Colonic mucosa (tissue), 4 donors: ENCODE measurements at regions not wholly inside any gene's neighbourhood (a gene's known extent, or its start where the extent isn't known, plus 50 kb on each side); places are given as distances from the start of the nearest gene placed in this dataset.
"Not testable (repeated sequence)": the region's sequence is repeated elsewhere in the genome, so short reads cannot be mapped to it uniquely, and the experiment has no call there.

Source experiments
- DNase-seq: peaks from one replicate; pipeline ENCODE4 v3.0.0-alpha.2; 2020
- H3K27ac ChIP-seq: fragments of 200-600 bp; one replicate; pipeline ENCODE4 v1.8.0; 2021
- H3K27me3 ChIP-seq: fragments of 200-600 bp; one replicate; pipeline ENCODE4 v1.8.0; 2021
- H3K36me3 ChIP-seq: fragments of 200-600 bp; one replicate; pipeline ENCODE4 v1.8.0; 2021
- H3K4me1 ChIP-seq: fragments of 200-600 bp; one replicate; pipeline ENCODE4 v1.8.0; 2021; ENCODE audit warnings: mild to moderate bottlenecking
- H3K4me3 ChIP-seq: fragments of 200-600 bp; one replicate; pipeline ENCODE4 v1.8.0; 2021
- H3K9ac ChIP-seq, 2 donors: one replicate each; pipeline ENCODE4 v1.7.0; 2013; ENCODE audit warnings: control low read depth in 2 of 2, low read depth in 2 of 2, low read length in 2 of 2
- H3K9me3 ChIP-seq: fragments of 200-600 bp; one replicate; pipeline ENCODE4 v1.8.0; 2021
- intact Hi-C: fragments of 100-400 bp; cut with DNase I; formaldehyde crosslinking; loops from one replicate; pipeline ENCODE4 v1.14.1; 2022
- TF ChIP-seq, protein P1 (sequence below): fragments of 200-600 bp; IDR thresholded peaks from one replicate; pipeline ENCODE4 v1.8.0; 2022; ENCODE audit warnings: antibody characterized with exemption, mild to moderate bottlenecking
- donor health status: healthy.
- donor health status: DM: no; HTN: no; CAD: no.
- donor health status: DM: no; HTN: no; CAD: no.

DNA sequence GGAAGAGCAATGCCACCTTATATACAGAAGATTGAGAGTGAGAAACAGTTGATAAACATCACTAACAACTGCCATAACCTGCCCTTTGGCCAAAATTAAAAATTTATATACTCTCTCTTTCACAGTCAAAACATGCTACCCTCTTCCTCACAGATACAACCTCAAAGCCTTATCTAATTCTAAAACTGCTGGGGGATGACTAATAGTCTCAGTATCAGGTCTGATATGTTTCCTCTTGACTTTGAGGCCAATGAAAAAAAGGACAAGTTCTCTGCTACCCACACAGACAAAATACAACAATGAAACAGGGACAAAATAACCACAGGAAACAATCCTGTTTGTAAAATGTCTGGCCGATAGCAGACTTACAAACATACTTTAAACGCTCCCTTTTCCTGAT lies 485.6 kb upstream of the NUDT12 start:
- H3K4me3 ChIP-seq = no peak overlapping the region
- no peaks in the 10 kb centered on the region for H3K36me3 ChIP-seq
- no peaks in the 10 kb centered on the region for H3K27me3 ChIP-seq
- H3K9ac ChIP-seq = no peak overlapping the region
- H3K27ac ChIP-seq = no peak overlapping the region
- H3K9me3 ChIP-seq = no peaks in the 10 kb centered on the region
- TF ChIP-seq, protein P1, sequence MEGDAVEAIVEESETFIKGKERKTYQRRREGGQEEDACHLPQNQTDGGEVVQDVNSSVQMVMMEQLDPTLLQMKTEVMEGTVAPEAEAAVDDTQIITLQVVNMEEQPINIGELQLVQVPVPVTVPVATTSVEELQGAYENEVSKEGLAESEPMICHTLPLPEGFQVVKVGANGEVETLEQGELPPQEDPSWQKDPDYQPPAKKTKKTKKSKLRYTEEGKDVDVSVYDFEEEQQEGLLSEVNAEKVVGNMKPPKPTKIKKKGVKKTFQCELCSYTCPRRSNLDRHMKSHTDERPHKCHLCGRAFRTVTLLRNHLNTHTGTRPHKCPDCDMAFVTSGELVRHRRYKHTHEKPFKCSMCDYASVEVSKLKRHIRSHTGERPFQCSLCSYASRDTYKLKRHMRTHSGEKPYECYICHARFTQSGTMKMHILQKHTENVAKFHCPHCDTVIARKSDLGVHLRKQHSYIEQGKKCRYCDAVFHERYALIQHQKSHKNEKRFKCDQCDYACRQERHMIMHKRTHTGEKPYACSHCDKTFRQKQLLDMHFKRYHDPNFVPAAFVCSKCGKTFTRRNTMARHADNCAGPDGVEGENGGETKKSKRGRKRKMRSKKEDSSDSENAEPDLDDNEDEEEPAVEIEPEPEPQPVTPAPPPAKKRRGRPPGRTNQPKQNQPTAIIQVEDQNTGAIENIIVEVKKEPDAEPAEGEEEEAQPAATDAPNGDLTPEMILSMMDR = no peak
- intact Hi-C loops = no loop called here
- H3K4me1 ChIP-seq = no peaks in the 10 kb centered on the region
- DNase-seq = no peak

- Histone ChIP-seq H3K9ac (no peak overlapping the region), H3K4me3 (no peak overlapping the region), H3K9me3 (no peaks in the 10 kb centered on the region), H3K27me3 (no peaks in the 10 kb centered on the region), H3K36me3 (no peaks in the 10 kb centered on the region), H3K4me1 (no peaks in the 10 kb centered on the region), H3K27ac (no peak overlapping the region)
- TF ChIP-seq, protein P1 = no peak
- no peak for DNase-seq
- intact Hi-C loops = no loop called here
Measured at GRCh38 chr5:104045987-104046386, 483.4 kb upstream of the NUDT12 start.

DNA sequence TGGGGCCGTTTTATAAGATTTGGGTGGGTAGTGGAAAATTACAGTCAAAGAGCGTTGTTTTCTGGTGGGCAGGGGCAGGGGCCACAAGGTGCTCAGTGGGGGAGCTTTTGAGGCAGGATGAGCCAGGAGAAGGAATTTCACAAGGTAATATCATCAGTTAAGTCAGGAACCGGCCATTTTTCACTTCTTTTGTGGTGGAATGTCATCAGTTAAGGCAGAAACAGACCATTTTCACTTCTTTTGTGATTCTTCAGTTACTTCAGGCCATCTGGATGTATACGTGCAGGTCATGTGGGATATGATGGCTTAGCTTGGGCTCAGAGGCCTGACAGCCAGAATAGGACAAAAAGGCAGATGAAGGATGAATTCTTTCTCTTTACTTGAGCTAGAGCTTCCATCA lies 477.3 kb upstream of the NUDT12 start:
- H3K4me1 ChIP-seq, H3K4me3 ChIP-seq, H3K9ac ChIP-seq, H3K36me3 ChIP-seq, H3K27ac ChIP-seq, H3K9me3 ChIP-seq, H3K27me3 ChIP-seq, DNase-seq, intact Hi-C loops: not testable (repeated sequence)

DNA sequence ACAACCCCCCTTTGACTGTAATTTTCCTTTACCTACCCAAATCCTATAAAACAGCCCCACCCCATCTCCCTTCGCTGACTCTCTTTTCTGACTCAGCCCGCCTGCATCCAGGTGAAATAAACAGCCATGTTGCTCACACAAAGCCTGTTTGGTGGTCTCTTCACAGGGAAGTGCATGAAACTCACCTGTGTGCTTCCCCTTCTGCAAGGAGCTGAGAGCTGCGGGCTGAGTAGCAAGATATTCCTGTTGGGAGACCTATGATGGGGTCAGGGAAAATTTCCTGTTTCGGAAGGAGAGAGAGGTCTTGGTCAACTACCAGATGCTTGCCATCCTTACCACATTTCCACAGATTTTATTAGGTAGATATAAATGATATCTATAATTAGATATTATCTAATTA lies 474.5 kb upstream of the NUDT12 start:
- intact Hi-C loops, H3K4me3 ChIP-seq, H3K9ac ChIP-seq, H3K9me3 ChIP-seq, H3K4me1 ChIP-seq, H3K36me3 ChIP-seq, DNase-seq, H3K27ac ChIP-seq, H3K27me3 ChIP-seq: not testable (repeated sequence)

DNA sequence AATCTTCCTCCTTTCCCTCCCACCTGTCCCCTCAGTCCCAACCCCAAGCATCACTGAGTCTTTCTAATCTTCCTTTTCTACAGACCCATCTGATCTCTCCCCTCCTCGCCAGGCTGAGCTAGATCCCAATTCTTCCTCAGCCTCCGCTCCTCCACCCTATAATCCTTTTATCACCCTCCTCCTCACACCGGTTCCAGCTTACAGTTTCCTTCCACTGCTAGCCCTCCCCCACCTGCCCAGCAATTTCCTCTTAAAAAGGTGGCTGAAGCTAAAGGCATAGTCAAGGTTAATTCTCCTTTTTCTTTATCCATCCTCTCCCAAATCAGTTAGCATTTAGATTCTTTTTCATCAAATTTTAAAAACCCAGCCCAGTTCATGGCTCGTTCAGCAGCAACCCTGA lies 470.6 kb upstream of the NUDT12 start:
- H3K9ac ChIP-seq, H3K27me3 ChIP-seq, H3K36me3 ChIP-seq, H3K9me3 ChIP-seq, intact Hi-C loops, DNase-seq, H3K27ac ChIP-seq, H3K4me3 ChIP-seq, H3K4me1 ChIP-seq: not testable (repeated sequence)

DNA sequence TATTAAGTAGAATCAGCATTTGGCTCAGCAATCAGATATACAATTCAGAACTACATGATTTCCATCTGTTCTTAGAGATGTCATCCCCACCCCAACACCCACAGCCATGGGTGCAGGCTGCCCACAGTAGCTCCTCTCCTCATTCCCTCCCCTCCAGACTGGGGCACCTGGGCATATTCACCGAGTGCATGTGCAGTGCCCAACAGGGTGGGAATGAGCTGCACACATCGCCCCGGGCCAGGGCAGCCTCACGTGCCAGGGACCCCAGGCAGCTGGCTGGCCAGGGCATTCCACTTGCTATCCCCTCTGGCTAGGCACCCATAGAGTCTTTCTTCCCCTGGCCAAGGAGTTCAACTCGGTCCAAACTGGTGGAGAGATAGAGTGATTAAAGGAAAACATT lies 461.9 kb upstream of the NUDT12 start:
- H3K27me3 ChIP-seq = no peaks in the 10 kb centered on the region
- H3K9me3 ChIP-seq = no peaks in the 10 kb centered on the region
- no peaks in the 10 kb centered on the region for H3K36me3 ChIP-seq
- no peak overlapping the region for H3K4me3 ChIP-seq
- no peaks in the 10 kb centered on the region for H3K4me1 ChIP-seq
- no peak overlapping the region for H3K27ac ChIP-seq
- intact Hi-C loops = no loop called here
- H3K9ac ChIP-seq = no peak overlapping the region
- DNase-seq = no peak
- TF ChIP-seq, protein P1 = no peak

GRCh38 chr5:104023739-104024138 lies 461.1 kb upstream of the NUDT12 start:
- H3K36me3 ChIP-seq = no peaks in the 10 kb centered on the region
- no peak overlapping the region for H3K27ac ChIP-seq
- no peaks in the 10 kb centered on the region for H3K4me1 ChIP-seq
- no peak overlapping the region for H3K9ac ChIP-seq
- intact Hi-C loops = no loop called here
- H3K4me3 ChIP-seq = no peak overlapping the region
- TF ChIP-seq, protein P1 = no peak
- H3K9me3 ChIP-seq = no peaks in the 10 kb centered on the region
- H3K27me3 ChIP-seq = no peaks in the 10 kb centered on the region
- DNase-seq = no peak
